ENCODE measurements at regions not wholly inside any gene's neighbourhood (a gene's known extent, or its start where the extent isn't known, plus 50 kb on each side); places are given as distances from the start of the nearest gene placed in this dataset.

- Histone ChIP-seq H3K27ac (no peak overlapping the region), H3K36me3 (no peaks in the 10 kb centered on the region), H3K4me3 (no peak overlapping the region), H3K9me3 (no peaks in the 10 kb centered on the region), H3K4me1 (ENCODE audit: insufficient read depth) (no peaks in the 10 kb centered on the region), H3K27me3 (no peaks in the 10 kb centered on the region)
- intact Hi-C loops (cut with DNase I): no loop called here
- DNase-seq: no peak
- no peak for TF ChIP-seq EP300 (IDR thresholded peaks at IDR 0.05)
- no peak for TF ChIP-seq CTCF (IDR thresholded peaks at IDR 0.05)
- no peak for TF ChIP-seq POLR2A (IDR thresholded peaks at IDR 0.05)
- 64 to 71% (median 65%) methylated on average over 3 of the region's 3 CpGs for WGBS, 3 donors
These were observed 255.7 kb upstream of the GRM7 start for GRCh38 chr3:6605227-6605626.

GRCh38 chr3:6608843-6609242, 252.1 kb upstream of the GRM7 start:
- intact Hi-C loops (cut with DNase I): no loop called here
- H3K9me3 ChIP-seq: no peaks in the 10 kb centered on the region
- no peak for DNase-seq
- H3K27ac ChIP-seq: no peak overlapping the region
- TF ChIP-seq CTCF (IDR thresholded peaks at IDR 0.05): no peak
- TF ChIP-seq POLR2A (IDR thresholded peaks at IDR 0.05): no peak
- no peaks in the 10 kb centered on the region for H3K27me3 ChIP-seq
- 64 to 79% (median 71%) methylated on average over 4 of the region's 4 CpGs for WGBS, 3 donors
- no peak overlapping the region for H3K4me3 ChIP-seq
- H3K36me3 ChIP-seq: no peaks in the 10 kb centered on the region
- H3K4me1 ChIP-seq (ENCODE audit: insufficient read depth): no peaks in the 10 kb centered on the region

GRCh38 chr3:6612034-6612616, 248.8 kb upstream of the GRM7 start:
- Histone ChIP-seq H3K4me3 (no peak overlapping the region), H3K27ac (no peak overlapping the region), H3K9me3 (no peaks in the 10 kb centered on the region), H3K4me1 (ENCODE audit: insufficient read depth) (no peaks in the 10 kb centered on the region), H3K36me3 (no peaks in the 10 kb centered on the region), H3K27me3 (no peaks in the 10 kb centered on the region)
- WGBS, 3 donors: 79 to 90% (median 84%) methylated on average over 4 of the region's 4 CpGs
- TF ChIP-seq POLR2A (IDR thresholded peaks at IDR 0.05) (no peak), CTCF (IDR thresholded peaks at IDR 0.05) (no peak), EP300 (IDR thresholded peaks at IDR 0.05) (no peak)
- intact Hi-C loops (cut with DNase I): no loop called here
- DNase-seq: no peak

- no peak for DNase-seq
- no peaks in the 10 kb centered on the region for H3K27me3 ChIP-seq
- WGBS, 3 donors: 44 to 87% (median 65%) methylated on average over 2 of the region's 2 CpGs
- no peak overlapping the region for H3K27ac ChIP-seq
- no peak overlapping the region for H3K4me3 ChIP-seq
- no peaks in the 10 kb centered on the region for H3K9me3 ChIP-seq
- H3K4me1 ChIP-seq (ENCODE audit: insufficient read depth): no peaks in the 10 kb centered on the region
- intact Hi-C loops (cut with DNase I): no loop called here
- H3K36me3 ChIP-seq: no peaks in the 10 kb centered on the region
- no peak for TF ChIP-seq EP300 (IDR thresholded peaks at IDR 0.05)
- no peak for TF ChIP-seq POLR2A (IDR thresholded peaks at IDR 0.05)
- TF ChIP-seq CTCF (IDR thresholded peaks at IDR 0.05): no peak
These were observed 238.7 kb upstream of the GRM7 start for GRCh38 chr3:6622260-6622659.
